ENCODE measurements at regions not wholly inside any gene's neighbourhood (a gene's known extent, or its start where the extent isn't known, plus 50 kb on each side); places are given as distances from the start of the nearest gene placed in this dataset.
A peak's percentile ranks its signal among the peaks of the same experiment; 100 is the strongest.

GRCh38 chr1:221227460-221227859 is 348.2 kb downstream of the HLX start:
- Histone ChIP-seq H3K4me3 (peak overlapping the region in 1 of 2 donors; percentile 20), H3K27me3 (no peaks in the 10 kb centered on the region), H3K4me1 (no peaks in the 10 kb centered on the region), H3K36me3 (ENCODE audit: low read depth, missing control alignments) (no peaks in the 10 kb centered on the region), H3K27ac (no peak overlapping the region), H3K9me3 (no peaks in the 10 kb centered on the region)
- DNase-seq, result no peak
- intact Hi-C loops (cut with DNase I; ENCODE audit: low total_unique reads), result no loop called here
- no peak for TF ChIP-seq POLR2A (IDR thresholded peaks at IDR 0.05)
- TF ChIP-seq CTCF (IDR thresholded peaks at IDR 0.05), result no peak
- 48 to 76% methylated on average over 8 of the region's 8 CpGs for WGBS, 2 donors

GRCh38 chr1:221227872-221228337 is 348.7 kb downstream of the HLX start:
- intact Hi-C loops (cut with DNase I; ENCODE audit: low total_unique reads), result no loop called here
- 17 to 44% methylated on average over 9 to 11 of the region's 11 CpGs for WGBS, 2 donors
- Histone ChIP-seq H3K4me3 (peak overlapping the region in 1 of 2 donors; percentile 20), H3K9me3 (no peaks in the 10 kb centered on the region), H3K36me3 (ENCODE audit: low read depth, missing control alignments) (no peaks in the 10 kb centered on the region), H3K27ac (no peak overlapping the region), H3K4me1 (no peaks in the 10 kb centered on the region), H3K27me3 (no peaks in the 10 kb centered on the region)
- DNase-seq, result no peak
- TF ChIP-seq CTCF (IDR thresholded peaks at IDR 0.05) (no peak), POLR2A (IDR thresholded peaks at IDR 0.05) (no peak)

- 33 to 40% methylated on average over 5 of the region's 5 CpGs for WGBS, 2 donors
- intact Hi-C loops (cut with DNase I; ENCODE audit: low total_unique reads), result no loop called here
- TF ChIP-seq POLR2A (IDR thresholded peaks at IDR 0.05) (no peak), CTCF (IDR thresholded peaks at IDR 0.05) (no peak)
- Histone ChIP-seq H3K4me3 (no peak overlapping the region), H3K36me3 (ENCODE audit: low read depth, missing control alignments) (no peaks in the 10 kb centered on the region), H3K4me1 (no peaks in the 10 kb centered on the region), H3K9me3 (no peaks in the 10 kb centered on the region), H3K27ac (no peak overlapping the region), H3K27me3 (no peaks in the 10 kb centered on the region)
- DNase-seq, result no peak
Observed at GRCh38 chr1:221228594-221228993, 349.4 kb downstream of the HLX start.

GRCh38 chr1:221230605-221231004 is 351.4 kb downstream of the HLX start:
- Histone ChIP-seq H3K9me3 (no peaks in the 10 kb centered on the region), H3K27me3 (no peaks in the 10 kb centered on the region), H3K4me1 (peaks cover 5% of the 10 kb centered on the region), H3K36me3 (ENCODE audit: low read depth, missing control alignments) (no peaks in the 10 kb centered on the region), H3K4me3 (no peak overlapping the region), H3K27ac (no peak overlapping the region)
- WGBS, 2 donors, result 77 to 83% methylated on average over 1 of the region's 1 CpG
- TF ChIP-seq CTCF (IDR thresholded peaks at IDR 0.05), result no peak
- TF ChIP-seq POLR2A (IDR thresholded peaks at IDR 0.05), result no peak
- no peak for DNase-seq
- intact Hi-C loops (cut with DNase I; ENCODE audit: low total_unique reads), result no loop called here

- Histone ChIP-seq H3K4me1 (peaks cover 5% of the 10 kb centered on the region), H3K27me3 (no peaks in the 10 kb centered on the region), H3K36me3 (ENCODE audit: low read depth, missing control alignments) (no peaks in the 10 kb centered on the region), H3K4me3 (no peak overlapping the region), H3K9me3 (no peaks in the 10 kb centered on the region), H3K27ac (no peak overlapping the region)
- no peak for TF ChIP-seq CTCF (IDR thresholded peaks at IDR 0.05)
- TF ChIP-seq POLR2A (IDR thresholded peaks at IDR 0.05), result no peak
- DNase-seq, result no peak
- intact Hi-C loops (cut with DNase I; ENCODE audit: low total_unique reads), result no loop called here
- WGBS, 2 donors, result 12 to 18% methylated on average over 2 of the region's 2 CpGs
Observed at GRCh38 chr1:221234791-221235190, 355.5 kb downstream of the HLX start.

Data from testis (tissue), 2 donors.